ENCODE measurements at regions not wholly inside any gene's neighbourhood (a gene's known extent, or its start where the extent isn't known, plus 50 kb on each side); places are given as distances from the start of the nearest gene placed in this dataset.

- H3K27me3 ChIP-seq = no peaks in the 10 kb centered on the region
- no peak overlapping the region for H3K27ac ChIP-seq
- no peak for DNase-seq
- intact Hi-C loops (cut with DNase I) = no loop called here
- H3K4me3 ChIP-seq = no peak overlapping the region
- H3K9me3 ChIP-seq = no peaks in the 10 kb centered on the region
- ATAC-seq = no peak
- H3K4me1 ChIP-seq = no peaks in the 10 kb centered on the region
- H3K36me3 ChIP-seq = no peaks in the 10 kb centered on the region
- no peak for TF ChIP-seq CTCF (IDR thresholded peaks at IDR 0.05)
These were observed 1049.6 kb upstream of the ADGRL4 start for GRCh38 chr1:80056179-80056578.

GRCh38 chr1:80054129-80054528 is 1047.6 kb upstream of the ADGRL4 start:
- Histone ChIP-seq H3K4me1 (no peaks in the 10 kb centered on the region), H3K9me3 (no peaks in the 10 kb centered on the region), H3K4me3 (no peak overlapping the region), H3K27ac (no peak overlapping the region), H3K27me3 (no peaks in the 10 kb centered on the region), H3K36me3 (no peaks in the 10 kb centered on the region)
- no peak for TF ChIP-seq CTCF (IDR thresholded peaks at IDR 0.05)
- ATAC-seq (peak; percentile 52), DNase-seq (no peak)
- intact Hi-C loops (cut with DNase I) = no loop called here

DNA sequence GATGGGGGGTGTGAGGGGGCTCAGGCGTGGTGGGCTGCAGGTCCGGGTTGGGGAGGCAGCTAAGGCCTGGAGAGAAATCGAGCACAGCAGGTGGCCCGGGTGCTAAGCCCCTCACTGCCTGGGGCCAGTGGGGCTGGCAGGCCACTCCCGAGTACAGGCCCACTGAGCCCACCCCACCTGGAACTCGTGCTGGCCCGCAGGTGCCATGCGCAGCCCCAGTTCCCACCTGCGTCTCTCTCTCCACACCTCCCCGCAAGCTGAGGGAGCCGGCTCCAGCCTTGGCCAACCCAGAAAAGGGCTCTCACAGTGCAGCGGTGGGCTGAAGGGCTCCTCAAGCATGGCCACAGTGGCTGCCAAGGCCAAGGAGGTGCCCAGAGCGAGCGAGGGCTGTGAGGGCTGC is 1047.1 kb upstream of the ADGRL4 start:
- H3K4me3 ChIP-seq = no peak overlapping the region
- H3K36me3 ChIP-seq = no peaks in the 10 kb centered on the region
- DNase-seq = no peak
- no peaks in the 10 kb centered on the region for H3K9me3 ChIP-seq
- no peak for TF ChIP-seq CTCF (IDR thresholded peaks at IDR 0.05)
- H3K4me1 ChIP-seq = no peaks in the 10 kb centered on the region
- no peaks in the 10 kb centered on the region for H3K27me3 ChIP-seq
- no peak for ATAC-seq
- intact Hi-C loops (cut with DNase I) = no loop called here
- H3K27ac ChIP-seq = no peak overlapping the region

DNA sequence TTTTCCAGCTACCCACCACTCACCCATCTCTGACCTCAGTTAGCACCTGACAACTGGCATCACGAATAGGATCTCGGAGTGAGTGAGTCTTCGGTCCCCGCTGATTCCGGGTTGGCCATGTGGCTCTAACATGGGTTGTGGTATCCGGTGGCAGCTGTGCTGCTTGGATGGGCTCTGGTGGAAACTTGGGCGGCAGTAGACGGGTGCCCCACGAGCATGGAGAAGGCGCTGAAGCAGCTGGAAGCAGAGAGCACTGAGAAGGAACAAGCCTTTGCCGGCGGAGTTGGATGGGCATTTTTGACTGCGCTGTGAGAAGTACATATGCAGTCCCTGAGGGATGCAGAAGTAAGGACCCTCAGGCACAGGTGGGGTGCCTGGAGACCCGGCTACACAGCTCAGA is 1044.0 kb upstream of the ADGRL4 start:
- intact Hi-C loops (cut with DNase I) = no loop called here
- no peak for DNase-seq
- H3K9me3 ChIP-seq = no peaks in the 10 kb centered on the region

DNA sequence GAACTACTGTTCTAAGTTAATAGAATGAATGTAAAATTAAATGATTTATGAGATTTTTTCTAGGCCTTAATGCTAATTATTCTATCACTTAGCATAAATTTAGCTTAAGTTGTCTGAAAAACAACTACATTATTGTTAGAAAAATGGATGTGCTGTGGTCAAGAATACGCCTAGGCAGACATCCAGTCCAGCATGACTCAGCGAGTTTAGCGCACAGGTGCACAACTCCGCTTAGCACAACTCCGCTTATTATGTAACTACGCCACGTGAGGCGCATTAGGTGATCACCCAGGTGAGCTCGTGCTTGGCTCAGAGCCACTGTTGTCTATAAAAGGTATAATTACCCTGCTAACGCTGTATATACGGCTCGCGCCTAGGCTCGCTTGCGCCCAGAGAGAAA is 1043.6 kb upstream of the ADGRL4 start:
- intact Hi-C loops (cut with DNase I) = no loop called here
- Histone ChIP-seq H3K9me3 (no peaks in the 10 kb centered on the region), H3K36me3 (no peaks in the 10 kb centered on the region), H3K27me3 (no peaks in the 10 kb centered on the region), H3K4me3 (no peak overlapping the region), H3K27ac (no peak overlapping the region), H3K4me1 (no peaks in the 10 kb centered on the region)
- no peak for TF ChIP-seq CTCF (IDR thresholded peaks at IDR 0.05)
- ATAC-seq (no peak), DNase-seq (no peak)

More for the DNA sequence above, 1044.0 kb upstream of the ADGRL4 start:
- no peak overlapping the region for H3K27ac ChIP-seq
- no peak overlapping the region for H3K4me3 ChIP-seq
- H3K36me3 ChIP-seq = no peaks in the 10 kb centered on the region
- peak; percentile 17 for ATAC-seq
- no peak for TF ChIP-seq CTCF (IDR thresholded peaks at IDR 0.05)
- H3K27me3 ChIP-seq = no peaks in the 10 kb centered on the region
- no peaks in the 10 kb centered on the region for H3K4me1 ChIP-seq

- Histone ChIP-seq H3K4me3 (no peak overlapping the region), H3K4me1 (no peaks in the 10 kb centered on the region), H3K9me3 (no peaks in the 10 kb centered on the region), H3K36me3 (no peaks in the 10 kb centered on the region), H3K27me3 (no peaks in the 10 kb centered on the region), H3K27ac (no peak overlapping the region)
- no peak for TF ChIP-seq CTCF (IDR thresholded peaks at IDR 0.05)
- DNase-seq = no peak
- intact Hi-C loops (cut with DNase I) = no loop called here
- ATAC-seq = no peak
These were observed 1042.2 kb upstream of the ADGRL4 start for GRCh38 chr1:80048716-80049115.
